GM12891 (cell line): ENCODE measurements at regions not wholly inside any gene's neighbourhood (a gene's known extent, or its start where the extent isn't known, plus 50 kb on each side); places are given as distances from the start of the nearest gene placed in this dataset.

ENCODE experiments used
- POLR2A ChIP-seq: IDR thresholded peaks from 2 replicates; pipeline ENCODE4 v1.6.1; 2011; ENCODE audit warnings: low read depth, low read length, control low read depth
- SPI1 ChIP-seq: IDR thresholded peaks from 2 replicates; pipeline ENCODE4 v1.6.1; 2011; ENCODE audit warnings: low read depth, low read length, control low read depth

- no peak for TF ChIP-seq POLR2A
- no peak for TF ChIP-seq SPI1
Observed at GRCh38 chr7:113368256-113368655, 249.9 kb upstream of the SMIM30 start.
